WTC11 (cell line): ENCODE measurements at regions not wholly inside any gene's neighbourhood (a gene's known extent, or its start where the extent isn't known, plus 50 kb on each side); places are given as distances from the start of the nearest gene placed in this dataset.

Source experiments
- ATAC-seq: fragments of 200-7000 bp; cut with Tn5 transposase; 2 replicates; pipeline ENCODE4 v1.10.0; 2021; ENCODE audit warnings: mild to moderate bottlenecking, moderate library complexity
- CTCF ChIA-PET: fragments of 300-600 bp; sonication (Branson Sonifier 250); formaldehyde crosslinking; loops from one replicate; lab custom pipeline; 2021; ENCODE audit warnings: antibody characterized with exemption; lab: Charles Lee
- POLR2A ChIA-PET: fragments of 350-600 bp; sonication (Branson Sonifier 250); formaldehyde crosslinking; loops from one replicate; lab custom pipeline; 2021; ENCODE audit warnings: antibody characterized with exemption; lab: Charles Lee
- DNase-seq: peaks from one replicate; pipeline ENCODE4 v3.0.0; 2021; ENCODE audit warnings: low spot score
- H3K27ac Mint-ChIP-seq: 2 replicates; pipeline ENCODE4 v1.8.0; 2021; ENCODE audit warnings: mixed read lengths
- H3K27me3 Mint-ChIP-seq: 2 replicates; pipeline ENCODE4 v1.8.0; 2021; ENCODE audit warnings: low read depth, mild to moderate bottlenecking, moderate library complexity, mixed read lengths
- H3K36me3 Mint-ChIP-seq: 2 replicates; pipeline ENCODE4 v1.8.0; 2021; ENCODE audit warnings: mixed read lengths
- H3K4me1 Mint-ChIP-seq: 2 replicates; pipeline ENCODE4 v1.8.0; 2022; ENCODE audit warnings: mixed read lengths
- H3K4me3 Mint-ChIP-seq: 2 replicates; pipeline ENCODE4 v1.8.0; 2021; ENCODE audit warnings: mild to moderate bottlenecking, moderate library complexity, mixed read lengths
- H3K9me3 Mint-ChIP-seq: 2 replicates; pipeline ENCODE4 v1.8.0; 2021; ENCODE audit warnings: mixed read lengths
- ATF1 ChIP-seq: sonication (generic); formaldehyde crosslinking; IDR thresholded peaks from 2 replicates; pipeline ENCODE4 v1.8.1; 2023; ENCODE audit warnings: mild to moderate bottlenecking, moderate library complexity, missing genetic modification reagents
- CBFB ChIP-seq: sonication (generic); formaldehyde crosslinking; IDR thresholded peaks from 2 replicates; pipeline ENCODE4 v1.8.1; 2022; ENCODE audit warnings: mild to moderate bottlenecking, low read depth, missing genetic modification reagents
- CREB1 ChIP-seq: sonication (generic); formaldehyde crosslinking; IDR thresholded peaks from 2 replicates; pipeline ENCODE4 v1.8.0; 2023; ENCODE audit warnings: mild to moderate bottlenecking, missing genetic modification reagents
- E2F1 ChIP-seq: sonication (generic); formaldehyde crosslinking; IDR thresholded peaks from 2 replicates; pipeline ENCODE4 v1.8.0; 2022; ENCODE audit warnings: mild to moderate bottlenecking, missing genetic modification reagents
- FOXP4 ChIP-seq: sonication (generic); formaldehyde crosslinking; IDR thresholded peaks from 2 replicates; pipeline ENCODE4 v1.8.0; 2022; ENCODE audit warnings: mild to moderate bottlenecking, missing genetic modification reagents
- GABPB1 ChIP-seq: sonication (generic); formaldehyde crosslinking; IDR thresholded peaks from 2 replicates; pipeline ENCODE4 v1.8.1; 2023; ENCODE audit warnings: mild to moderate bottlenecking, missing genetic modification reagents
- GRHL2 ChIP-seq: fragments of 250-450 bp; sonication (Bioruptor Pico); IDR thresholded peaks from 2 replicates; pipeline ENCODE4 v1.8.0; 2022; ENCODE audit warnings: mild to moderate bottlenecking, moderate library complexity; ENCODE audit not compliant: insufficient replicate concordance, severe bottlenecking
- GTF2I ChIP-seq: fragments of 250-450 bp; sonication (Bioruptor Pico); conservative IDR thresholded peaks from 2 replicates; pipeline ENCODE4 v1.4.0; 2021; ENCODE audit warnings: mild to moderate bottlenecking
- JAZF1 ChIP-seq: fragments of 250-450 bp; sonication (Bioruptor Pico); IDR thresholded peaks from 2 replicates; pipeline ENCODE4 v1.9.0; 2021; ENCODE audit warnings: moderate library complexity, mild to moderate bottlenecking, inconsistent platforms
- MAX ChIP-seq: sonication (generic); formaldehyde crosslinking; IDR thresholded peaks from 2 replicates; pipeline ENCODE4 v1.8.0; 2022; ENCODE audit warnings: mild to moderate bottlenecking, missing genetic modification reagents
- PREB ChIP-seq: sonication (generic); formaldehyde crosslinking; IDR thresholded peaks from 2 replicates; pipeline ENCODE4 v1.8.1; 2022; ENCODE audit warnings: mild to moderate bottlenecking, missing genetic modification reagents, moderate library complexity, borderline replicate concordance
- RELA ChIP-seq: sonication (generic); formaldehyde crosslinking; IDR thresholded peaks from 2 replicates; pipeline ENCODE4 v1.8.1; 2022; ENCODE audit warnings: missing genetic modification reagents, mild to moderate bottlenecking, borderline replicate concordance
- SMAD4 ChIP-seq: sonication (generic); formaldehyde crosslinking; IDR thresholded peaks from 2 replicates; pipeline ENCODE4 v1.8.0; 2022; ENCODE audit warnings: mild to moderate bottlenecking, missing genetic modification reagents
- TEAD1 ChIP-seq: sonication (generic); formaldehyde crosslinking; IDR thresholded peaks from 2 replicates; pipeline ENCODE4 v1.8.0; 2022; ENCODE audit warnings: mild to moderate bottlenecking, missing genetic modification reagents
- TEAD4 ChIP-seq: sonication (generic); formaldehyde crosslinking; IDR thresholded peaks from 2 replicates; pipeline ENCODE4 v1.8.0; 2022; ENCODE audit warnings: mild to moderate bottlenecking, missing genetic modification reagents
- USF2 ChIP-seq: sonication (generic); formaldehyde crosslinking; IDR thresholded peaks from 2 replicates; pipeline ENCODE4 v1.8.1; 2023; ENCODE audit warnings: mild to moderate bottlenecking, missing genetic modification reagents, moderate library complexity
- ZMAT4 ChIP-seq: fragments of 250-450 bp; sonication (Bioruptor Pico); IDR thresholded peaks from 2 replicates; pipeline ENCODE4 v1.9.0; 2021; ENCODE audit warnings: mild to moderate bottlenecking
- ZNF121 ChIP-seq: sonication (generic); formaldehyde crosslinking; IDR thresholded peaks from 2 replicates; pipeline ENCODE4 v1.8.0; 2023; ENCODE audit warnings: missing genetic modification reagents
- ZNF317 ChIP-seq: sonication (generic); formaldehyde crosslinking; IDR thresholded peaks from 2 replicates; pipeline ENCODE4 v1.8.1; 2023; ENCODE audit warnings: low read depth, mild to moderate bottlenecking, moderate library complexity, missing genetic modification reagents, borderline replicate concordance
- ZNF512 ChIP-seq: sonication (generic); formaldehyde crosslinking; IDR thresholded peaks from 2 replicates; pipeline ENCODE4 v1.8.1; 2022; ENCODE audit warnings: missing genetic modification reagents, borderline replicate concordance
- ZNF532 ChIP-seq: fragments of 250-450 bp; sonication (Bioruptor Pico); IDR thresholded peaks from 2 replicates; pipeline ENCODE4 v1.9.0; 2021; ENCODE audit warnings: mild to moderate bottlenecking, borderline replicate concordance

- TF ChIP-seq CBFB = no peak
- no peak for TF ChIP-seq FOXP4
- TF ChIP-seq, all 79 proteins: peak for 0
These were observed 446.1 kb downstream of the PRELID2 start (continued) for GRCh38 chr5:145389047-145389446.

- Mint-ChIP-seq H3K9me3 (peaks cover 38% of the 10 kb centered on the region), H3K4me3 (no peak overlapping the region), H3K27me3 (no peaks in the 10 kb centered on the region), H3K36me3 (peaks cover 15% of the 10 kb centered on the region), H3K27ac (no peak overlapping the region), H3K4me1 (no peaks in the 10 kb centered on the region)
- ATAC-seq = no peak
- CTCF ChIA-PET = no interaction called here
- POLR2A ChIA-PET = no interaction called here
- DNase-seq = no peak
- TF ChIP-seq CREB1 (CRISPR knock-in tag) (no peak), ZNF512 (CRISPR knock-in tag) (no peak), FOXP4 (no peak), GABPB1 (CRISPR knock-in tag) (no peak), ZNF121 (no peak), GTF2I (CRISPR knock-in tag) (no peak), RELA (no peak), SMAD4 (CRISPR knock-in tag) (no peak), TEAD1 (CRISPR knock-in tag) (no peak), E2F1 (CRISPR knock-in tag) (no peak), TEAD4 (no peak), JAZF1 (CRISPR knock-in tag) (no peak), USF2 (CRISPR knock-in tag) (no peak), GRHL2 (CRISPR knock-in tag) (no peak)
These were observed 449.9 kb downstream of the PRELID2 start for GRCh38 chr5:145385276-145385675.

- H3K4me1 Mint-ChIP-seq = no peaks in the 10 kb centered on the region
- H3K4me3 Mint-ChIP-seq = no peak overlapping the region
- peaks cover 65% of the 10 kb centered on the region for H3K36me3 Mint-ChIP-seq
- ATAC-seq (no peak), DNase-seq (no peak)
- peaks cover 83% of the 10 kb centered on the region for H3K9me3 Mint-ChIP-seq
- H3K27me3 Mint-ChIP-seq = no peaks in the 10 kb centered on the region; the same call in 1 of the 2 replicates
- POLR2A ChIA-PET = no interaction called here
- CTCF ChIA-PET = no interaction called here
- no peak overlapping the region for H3K27ac Mint-ChIP-seq
- no peak for TF ChIP-seq PREB (CRISPR knock-in tag)
- TF ChIP-seq ZNF532 = no peak
- TF ChIP-seq MAX (CRISPR knock-in tag) = no peak
- TF ChIP-seq ATF1 (CRISPR knock-in tag) = no peak
- TF ChIP-seq ZNF317 (CRISPR knock-in tag) = no peak
- no peak for TF ChIP-seq ZMAT4 (CRISPR knock-in tag)
- TF ChIP-seq JAZF1 (CRISPR knock-in tag) = no peak
These were observed 456.9 kb downstream of the PRELID2 start for GRCh38 chr5:145378226-145378625.
